Parathyroid adenoma (tissue), 2 donors: ENCODE measurements at regions not wholly inside any gene's neighbourhood (a gene's known extent, or its start where the extent isn't known, plus 50 kb on each side); places are given as distances from the start of the nearest gene placed in this dataset.

Experiments used
- H2AFZ ChIP-seq: fragments of 300-600 bp; sonication (generic); one replicate; pipeline ENCODE4 v1.7.0; 2017; ENCODE audit warnings: antibody characterized with exemption, mild to moderate bottlenecking
- H3K27ac ChIP-seq: fragments of 300-600 bp; sonication (generic); one replicate; pipeline ENCODE4 v1.7.0; 2017
- H3K27me3 ChIP-seq: fragments of 300-600 bp; sonication (generic); one replicate; pipeline ENCODE4 v1.7.0; 2017; ENCODE audit warnings: low read length; ENCODE audit not compliant: control insufficient read depth, insufficient read depth
- H3K36me3 ChIP-seq: fragments of 300-600 bp; sonication (generic); one replicate; pipeline ENCODE4 v1.7.0; 2017; ENCODE audit warnings: low read length; ENCODE audit not compliant: control insufficient read depth, insufficient read depth
- H3K4me1 ChIP-seq: fragments of 300-600 bp; sonication (generic); one replicate; pipeline ENCODE4 v1.7.0; 2017; ENCODE audit warnings: control low read depth
- H3K4me2 ChIP-seq: fragments of 300-600 bp; sonication (generic); one replicate; pipeline ENCODE4 v1.7.0; 2017; ENCODE audit warnings: low read length
- H3K4me3 ChIP-seq: fragments of 300-600 bp; sonication (generic); one replicate; pipeline ENCODE4 v1.7.0; 2017; ENCODE audit warnings: low read depth, low read length
- H3K79me2 ChIP-seq: fragments of 300-600 bp; sonication (generic); one replicate; pipeline ENCODE4 v1.7.0; 2017; ENCODE audit warnings: control low read depth
- H3K9ac ChIP-seq: fragments of 300-600 bp; sonication (generic); one replicate; pipeline ENCODE4 v1.7.0; 2017; ENCODE audit warnings: mild to moderate bottlenecking
- H3K9me3 ChIP-seq: fragments of 300-600 bp; sonication (generic); one replicate; pipeline ENCODE4 v1.7.0; 2017; ENCODE audit warnings: low read length; ENCODE audit not compliant: control insufficient read depth
- TF ChIP-seq, protein P1 (sequence below): fragments of 300-600 bp; sonication (generic); IDR thresholded peaks from one replicate; pipeline ENCODE4 v1.7.0; 2017; ENCODE audit warnings: antibody characterized with exemption, mild to moderate bottlenecking
- donor health status: primary hyperparathyroidism.

DNA sequence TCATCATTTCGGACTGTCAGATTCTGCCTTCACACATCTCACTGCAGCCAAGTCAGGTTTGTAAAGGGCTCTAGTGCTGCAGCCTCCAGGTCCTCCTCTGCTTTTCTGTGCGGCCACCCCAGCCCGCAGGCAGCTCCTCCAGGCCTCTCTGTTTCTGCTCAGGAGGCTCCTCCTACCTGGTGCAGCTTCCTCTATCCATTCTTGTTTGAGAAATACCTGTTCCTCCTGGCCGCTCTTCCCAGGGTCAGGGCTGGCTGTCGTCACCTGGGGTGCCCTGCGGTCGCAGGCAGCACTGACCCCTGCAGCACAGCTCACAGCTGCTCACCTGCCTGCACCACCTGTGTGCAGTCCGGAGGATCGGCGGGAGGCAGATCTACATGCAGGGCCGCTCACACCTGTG is 387.7 kb upstream of the IRX4 start:
- no peak overlapping the region for H3K27ac ChIP-seq
- H3K27me3 ChIP-seq = no peaks in the 10 kb centered on the region
- TF ChIP-seq, protein P1, sequence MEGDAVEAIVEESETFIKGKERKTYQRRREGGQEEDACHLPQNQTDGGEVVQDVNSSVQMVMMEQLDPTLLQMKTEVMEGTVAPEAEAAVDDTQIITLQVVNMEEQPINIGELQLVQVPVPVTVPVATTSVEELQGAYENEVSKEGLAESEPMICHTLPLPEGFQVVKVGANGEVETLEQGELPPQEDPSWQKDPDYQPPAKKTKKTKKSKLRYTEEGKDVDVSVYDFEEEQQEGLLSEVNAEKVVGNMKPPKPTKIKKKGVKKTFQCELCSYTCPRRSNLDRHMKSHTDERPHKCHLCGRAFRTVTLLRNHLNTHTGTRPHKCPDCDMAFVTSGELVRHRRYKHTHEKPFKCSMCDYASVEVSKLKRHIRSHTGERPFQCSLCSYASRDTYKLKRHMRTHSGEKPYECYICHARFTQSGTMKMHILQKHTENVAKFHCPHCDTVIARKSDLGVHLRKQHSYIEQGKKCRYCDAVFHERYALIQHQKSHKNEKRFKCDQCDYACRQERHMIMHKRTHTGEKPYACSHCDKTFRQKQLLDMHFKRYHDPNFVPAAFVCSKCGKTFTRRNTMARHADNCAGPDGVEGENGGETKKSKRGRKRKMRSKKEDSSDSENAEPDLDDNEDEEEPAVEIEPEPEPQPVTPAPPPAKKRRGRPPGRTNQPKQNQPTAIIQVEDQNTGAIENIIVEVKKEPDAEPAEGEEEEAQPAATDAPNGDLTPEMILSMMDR = no peak

GRCh38 chr5:2269656-2270055 is 386.9 kb upstream of the IRX4 start:
- Histone ChIP-seq H3K9ac (no peak overlapping the region), H3K4me3 (no peak overlapping the region), H2AFZ (no peak overlapping the region), H3K27me3 (no peaks in the 10 kb centered on the region), H3K9me3 (no peaks in the 10 kb centered on the region), H3K27ac (no peak overlapping the region), H3K4me2 (no peak overlapping the region), H3K36me3 (no peaks in the 10 kb centered on the region), H3K79me2 (no peaks in the 10 kb centered on the region), H3K4me1 (no peaks in the 10 kb centered on the region)
- TF ChIP-seq, protein P1 = no peak

More for the DNA sequence above, 387.7 kb upstream of the IRX4 start:
- Histone ChIP-seq H3K36me3 (no peaks in the 10 kb centered on the region), H3K9me3 (no peaks in the 10 kb centered on the region), H3K4me1 (no peaks in the 10 kb centered on the region), H3K9ac (no peak overlapping the region), H2AFZ (no peak overlapping the region), H3K4me2 (no peak overlapping the region), H3K79me2 (no peaks in the 10 kb centered on the region), H3K4me3 (no peak overlapping the region)

DNA sequence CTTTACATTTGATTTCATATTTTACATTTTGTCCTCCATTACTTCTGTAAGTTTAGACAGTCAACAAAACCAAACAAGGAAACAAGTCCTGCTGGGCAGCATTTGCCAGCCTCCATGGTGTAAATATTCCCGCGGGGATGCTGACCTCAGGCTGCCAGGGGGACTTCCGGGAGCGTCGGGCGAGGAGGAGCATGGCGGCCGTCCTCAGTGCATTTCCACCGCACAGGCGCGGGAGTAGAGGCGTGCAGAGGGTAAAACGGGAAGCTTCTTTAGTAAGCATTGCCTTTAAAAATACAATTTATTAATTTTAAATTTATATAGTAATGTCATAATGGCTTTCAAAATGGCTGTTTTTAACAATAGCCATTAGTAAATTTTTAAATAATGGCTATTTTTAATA is 385.3 kb upstream of the IRX4 start:
- H3K9me3 ChIP-seq = no peaks in the 10 kb centered on the region
- H3K4me2 ChIP-seq = no peak overlapping the region
- H3K9ac ChIP-seq = no peak overlapping the region
- H3K36me3 ChIP-seq = no peaks in the 10 kb centered on the region
- no peaks in the 10 kb centered on the region for H3K79me2 ChIP-seq
- H3K4me1 ChIP-seq = no peaks in the 10 kb centered on the region
- H3K27me3 ChIP-seq = no peaks in the 10 kb centered on the region
- H3K27ac ChIP-seq = no peak overlapping the region
- no peak overlapping the region for H2AFZ ChIP-seq
- no peak overlapping the region for H3K4me3 ChIP-seq
- TF ChIP-seq, protein P1 = no peak

DNA sequence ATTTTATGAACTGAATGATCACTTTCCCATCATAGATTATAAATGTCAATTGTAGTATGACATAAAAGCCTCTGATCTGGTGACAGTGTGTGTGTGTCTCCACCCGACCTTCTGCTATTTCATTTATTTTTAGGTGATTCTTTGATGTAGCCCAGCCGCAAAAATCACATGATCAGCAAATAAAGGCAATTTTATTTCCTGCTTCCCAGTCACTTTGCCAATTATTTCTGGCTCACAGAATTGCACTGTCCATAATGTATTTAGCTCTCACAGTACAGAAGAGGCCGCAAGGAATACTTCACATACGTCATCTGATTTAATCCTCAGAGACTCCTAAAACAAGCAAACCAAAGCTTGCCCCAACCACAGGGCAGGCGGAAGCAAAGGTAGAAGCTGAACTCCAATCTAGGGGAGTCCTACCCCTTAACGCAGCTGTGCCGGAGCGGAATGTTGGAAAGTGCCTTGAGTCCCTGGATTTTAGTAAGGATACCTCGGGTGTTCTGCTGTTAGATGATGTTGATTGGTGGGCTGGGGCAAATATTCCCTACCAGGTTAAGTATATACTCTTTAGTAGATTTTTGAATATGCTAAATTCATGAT is 384.0 kb upstream of the IRX4 start:
- H3K27ac ChIP-seq = no peak overlapping the region
- TF ChIP-seq, protein P1 = no peak
- no peaks in the 10 kb centered on the region for H3K4me1 ChIP-seq
- no peak overlapping the region for H2AFZ ChIP-seq
- no peak overlapping the region for H3K4me2 ChIP-seq
- no peaks in the 10 kb centered on the region for H3K79me2 ChIP-seq
- no peak overlapping the region for H3K9ac ChIP-seq
- no peaks in the 10 kb centered on the region for H3K9me3 ChIP-seq
- no peaks in the 10 kb centered on the region for H3K36me3 ChIP-seq
- no peak overlapping the region for H3K4me3 ChIP-seq
- no peaks in the 10 kb centered on the region for H3K27me3 ChIP-seq

- Histone ChIP-seq H3K4me3 (no peak overlapping the region), H2AFZ (no peak overlapping the region), H3K36me3 (no peaks in the 10 kb centered on the region), H3K27me3 (no peaks in the 10 kb centered on the region), H3K9me3 (no peaks in the 10 kb centered on the region), H3K27ac (no peak overlapping the region), H3K9ac (no peak overlapping the region), H3K4me2 (no peak overlapping the region), H3K79me2 (no peaks in the 10 kb centered on the region), H3K4me1 (no peaks in the 10 kb centered on the region)
- TF ChIP-seq, protein P1 = no peak
Observed at GRCh38 chr5:2265341-2265740, 382.6 kb upstream of the IRX4 start.
